HEK293T (cell line): ENCODE measurements at regions not wholly inside any gene's neighbourhood (a gene's known extent, or its start where the extent isn't known, plus 50 kb on each side); places are given as distances from the start of the nearest gene placed in this dataset.
A peak's percentile ranks its signal among the peaks of the same experiment; 100 is the strongest.

ENCODE experiments used
- CTCF ChIA-PET: fragments of 350-600 bp; formaldehyde crosslinking; extraction: SDS; loops from one replicate; lab custom pipeline; 2021; ENCODE audit warnings: antibody characterized with exemption, inconsistent platforms; lab: Yijun Ruan, JAX
- POLR2A ChIA-PET: fragments of 350-600 bp; formaldehyde crosslinking; extraction: SDS; loops from one replicate; lab custom pipeline; 2020; ENCODE audit warnings: antibody characterized with exemption, inconsistent platforms; lab: Yijun Ruan, JAX
- DNase-seq: peaks from one replicate; pipeline ENCODE4 v3.0.0; 2012; ENCODE audit warnings: mixed read lengths; ENCODE audit errors: extremely low spot score
- ARNT ChIP-seq: fragments of 450-650 bp; IDR thresholded peaks from 2 replicates; pipeline ENCODE4 v1.6.1; 2017; ENCODE audit warnings: mild to moderate bottlenecking
- BHLHE40 ChIP-seq: fragments of 450-650 bp; IDR thresholded peaks from 2 replicates; pipeline ENCODE4 v1.6.1; 2016; ENCODE audit warnings: mild to moderate bottlenecking, moderate library complexity, borderline replicate concordance
- CTBP1 ChIP-seq: fragments of 450-650 bp; IDR thresholded peaks from 2 replicates; pipeline ENCODE4 v1.6.1; 2016; ENCODE audit warnings: borderline replicate concordance
- ELF4 ChIP-seq: fragments of 450-650 bp; IDR thresholded peaks from 2 replicates; pipeline ENCODE4 v1.6.1; 2017; ENCODE audit warnings: antibody characterized with exemption
- FOXA1 ChIP-seq: fragments of 450-650 bp; IDR thresholded peaks from 2 replicates; pipeline ENCODE4 v1.6.1; 2016; ENCODE audit warnings: mild to moderate bottlenecking
- FOXK2 ChIP-seq: fragments of 450-650 bp; IDR thresholded peaks from 2 replicates; pipeline ENCODE4 v1.6.1; 2016; ENCODE audit warnings: mild to moderate bottlenecking
- FOXM1 ChIP-seq: fragments of 450-650 bp; IDR thresholded peaks from 2 replicates; pipeline ENCODE4 v1.6.1; 2017; ENCODE audit warnings: mild to moderate bottlenecking, borderline replicate concordance
- HDGF ChIP-seq: fragments of 450-650 bp; IDR thresholded peaks from 2 replicates; pipeline ENCODE4 v1.6.1; 2017; ENCODE audit warnings: antibody characterized with exemption, borderline replicate concordance
- L3MBTL2 ChIP-seq: fragments of 450-650 bp; conservative IDR thresholded peaks from 2 replicates; pipeline ENCODE4 v1.6.1; 2016; ENCODE audit warnings: mild to moderate bottlenecking
- LEF1 ChIP-seq: fragments of 450-650 bp; IDR thresholded peaks from 2 replicates; pipeline ENCODE4 v1.6.1; 2017; ENCODE audit warnings: mild to moderate bottlenecking, borderline replicate concordance
- NFRKB ChIP-seq: fragments of 450-650 bp; IDR thresholded peaks from 2 replicates; pipeline ENCODE4 v1.6.1; 2016; ENCODE audit warnings: mild to moderate bottlenecking, moderate library complexity
- SP1 ChIP-seq: fragments of 450-650 bp; IDR thresholded peaks from 2 replicates; pipeline ENCODE4 v1.6.1; 2017
- SUZ12 ChIP-seq: fragments of 450-650 bp; IDR thresholded peaks from 2 replicates; pipeline ENCODE4 v1.6.1; 2016; ENCODE audit warnings: mild to moderate bottlenecking
- TARDBP ChIP-seq: fragments of 450-650 bp; IDR thresholded peaks from 2 replicates; pipeline ENCODE4 v1.6.1; 2016
- ZNF384 ChIP-seq: fragments of 450-650 bp; IDR thresholded peaks from 2 replicates; pipeline ENCODE4 v1.6.1; 2016
- TF ChIP-seq, protein P1 (sequence below): fragments of 450-650 bp; IDR thresholded peaks from 2 replicates; pipeline ENCODE4 v1.6.1; 2016

GRCh38 chr18:57959278-57959677, 84.7 kb upstream of the NEDD4L start:
- ChIA-PET POLR2A (no interaction called here), CTCF (interaction anchor here (0.8 to 1.6 kb wide), 11 partner anchors 9 to 223 kb away, joined by 3 to 8 read pairs (median 4); no protein-coding TSS in a partner anchor)
- TF ChIP-seq FOXA1 (no peak), CTBP1 (no peak), SP1 (no peak), ZNF384 (no peak), L3MBTL2 (no peak), ELF4 (no peak), TARDBP (no peak)
- TF ChIP-seq, protein P1, sequence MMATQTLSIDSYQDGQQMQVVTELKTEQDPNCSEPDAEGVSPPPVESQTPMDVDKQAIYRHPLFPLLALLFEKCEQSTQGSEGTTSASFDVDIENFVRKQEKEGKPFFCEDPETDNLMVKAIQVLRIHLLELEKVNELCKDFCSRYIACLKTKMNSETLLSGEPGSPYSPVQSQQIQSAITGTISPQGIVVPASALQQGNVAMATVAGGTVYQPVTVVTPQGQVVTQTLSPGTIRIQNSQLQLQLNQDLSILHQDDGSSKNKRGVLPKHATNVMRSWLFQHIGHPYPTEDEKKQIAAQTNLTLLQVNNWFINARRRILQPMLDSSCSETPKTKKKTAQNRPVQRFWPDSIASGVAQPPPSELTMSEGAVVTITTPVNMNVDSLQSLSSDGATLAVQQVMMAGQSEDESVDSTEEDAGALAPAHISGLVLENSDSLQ = no peak
- DNase-seq = peak; percentile 44

DNA sequence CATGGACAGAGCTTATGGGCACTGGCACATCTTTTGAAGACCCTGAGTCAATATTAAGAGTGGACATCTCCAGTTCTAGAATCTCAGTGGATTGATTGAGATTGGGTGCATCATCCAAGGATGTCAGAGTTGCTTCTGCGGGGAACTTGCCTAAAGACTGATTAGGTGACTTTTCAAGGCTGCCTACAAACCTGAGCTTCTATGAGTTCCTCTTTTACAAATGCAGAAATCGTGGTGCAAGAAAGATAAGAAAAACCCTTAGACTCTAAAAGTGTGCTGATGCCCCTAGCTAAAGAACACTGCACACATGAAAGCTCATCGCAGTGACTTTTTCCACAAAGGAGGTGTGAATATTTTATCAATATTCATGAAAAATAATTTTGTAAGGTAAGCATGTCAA, 86.8 kb upstream of the NEDD4L start:
- TF ChIP-seq NFRKB (no peak), LEF1 (no peak), ARNT (no peak), TARDBP (no peak), SP1 (no peak), CTBP1 (no peak), FOXK2 (no peak), L3MBTL2 (no peak), ELF4 (no peak), FOXA1 (no peak), FOXM1 (no peak), BHLHE40 (no peak), ZNF384 (no peak), SUZ12 (no peak), HDGF (no peak)
- TF ChIP-seq, protein P1 = no peak
- ChIA-PET CTCF (no interaction called here), POLR2A (no interaction called here)
- no peak for DNase-seq

DNA sequence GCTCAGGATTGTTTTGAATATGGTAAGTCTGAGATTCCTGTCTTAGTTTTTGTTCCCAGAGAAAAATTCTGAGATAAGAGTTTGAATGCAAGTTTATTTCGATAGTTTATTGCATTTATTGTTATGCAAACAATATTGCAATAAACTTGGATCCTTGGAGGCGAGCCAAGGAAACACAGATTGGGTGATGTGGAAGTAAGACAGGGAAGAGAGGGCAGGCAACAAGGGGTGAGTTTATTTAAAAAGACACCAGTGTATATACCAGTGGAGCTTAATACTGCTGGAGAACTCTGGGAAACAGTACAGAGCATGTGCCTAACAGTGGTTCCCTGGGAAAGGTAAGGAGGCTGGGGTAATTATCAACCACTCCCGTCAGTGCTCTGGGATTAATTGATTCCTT, 87.5 kb upstream of the NEDD4L start:
- TF ChIP-seq ELF4 (no peak), BHLHE40 (no peak), L3MBTL2 (no peak)
- no peak for DNase-seq
- CTCF ChIA-PET = interaction anchor here (1.3 kb wide), 1 partner anchor 165 kb away, joined by 4 read pairs; no protein-coding TSS in a partner anchor
- POLR2A ChIA-PET = no interaction called here

GRCh38 chr18:57954935-57955334, 89.1 kb upstream of the NEDD4L start:
- no peak for DNase-seq
- CTCF ChIA-PET = no interaction called here
- TF ChIP-seq FOXA1 (no peak), ARNT (no peak), CTBP1 (no peak), ZNF384 (no peak), SUZ12 (no peak), L3MBTL2 (no peak), TARDBP (no peak), NFRKB (no peak), LEF1 (no peak), HDGF (no peak), BHLHE40 (no peak), FOXK2 (no peak), ELF4 (no peak), FOXM1 (no peak), SP1 (no peak)
- TF ChIP-seq, protein P1 = no peak
- POLR2A ChIA-PET = no interaction called here

- DNase-seq = no peak
- TF ChIP-seq BHLHE40 (no peak), SUZ12 (no peak), LEF1 (no peak), L3MBTL2 (no peak), FOXK2 (no peak), ARNT (no peak), TARDBP (no peak), CTBP1 (no peak), FOXA1 (no peak), HDGF (no peak), NFRKB (no peak), ELF4 (no peak), ZNF384 (no peak)
- TF ChIP-seq, protein P1 = no peak
- CTCF ChIA-PET = no interaction called here
- POLR2A ChIA-PET = no interaction called here
These were observed 90.1 kb upstream of the NEDD4L start for GRCh38 chr18:57953883-57954282.

GRCh38 chr18:57951999-57952774, 91.8 kb upstream of the NEDD4L start:
- POLR2A ChIA-PET = no interaction called here
- DNase-seq = no peak
- TF ChIP-seq L3MBTL2 (no peak), FOXK2 (no peak), ARNT (no peak), ZNF384 (no peak), NFRKB (no peak), TARDBP (no peak), ELF4 (no peak), BHLHE40 (no peak), LEF1 (no peak), SUZ12 (no peak)
- TF ChIP-seq, protein P1 = no peak
- CTCF ChIA-PET = no interaction called here
